ENCODE measurements at regions not wholly inside any gene's neighbourhood (a gene's known extent, or its start where the extent isn't known, plus 50 kb on each side); places are given as distances from the start of the nearest gene placed in this dataset.

- Histone ChIP-seq H3K27ac (ENCODE audit: low read length) (no peak overlapping the region), H3K9ac (ENCODE audit: low read length in 2 of 2) (no peak overlapping the region), H3K36me3 (ENCODE audit: control insufficient read depth in 2 of 2, insufficient read depth in 2 of 2, low read length in 2 of 2) (no peaks in the 10 kb centered on the region), H3K27me3 (ENCODE audit: control insufficient read depth in 1 of 2, insufficient read depth in 2 of 2, low read length in 2 of 2) (peaks cover 0 to 2% of the 10 kb centered on the region in 2 donors), H3K4me1 (ENCODE audit: control insufficient read depth, insufficient read depth, low read length) (no peaks in the 10 kb centered on the region), H3K9me3 (ENCODE audit: control insufficient read depth in 2 of 2, low read length in 2 of 2) (no peaks in the 10 kb centered on the region), H3K4me3 (ENCODE audit: low read length in 2 of 2) (no peak overlapping the region)
These were observed 106.0 kb downstream of the CYP26B1 start for GRCh38 chr2:72041638-72042111.

GRCh38 chr2:72040629-72041571 is 106.8 kb downstream of the CYP26B1 start:
- H3K36me3 ChIP-seq (ENCODE audit: control insufficient read depth in 2 of 2, insufficient read depth in 2 of 2, low read length in 2 of 2): no peaks in the 10 kb centered on the region
- H3K27me3 ChIP-seq (ENCODE audit: control insufficient read depth in 1 of 2, insufficient read depth in 2 of 2, low read length in 2 of 2): peaks cover 0 to 2% of the 10 kb centered on the region in 2 donors
- H3K27ac ChIP-seq (ENCODE audit: low read length): no peak overlapping the region
- no peaks in the 10 kb centered on the region for H3K4me1 ChIP-seq (ENCODE audit: control insufficient read depth, insufficient read depth, low read length)
- no peak overlapping the region for H3K4me3 ChIP-seq (ENCODE audit: low read length in 2 of 2)
- no peaks in the 10 kb centered on the region for H3K9me3 ChIP-seq (ENCODE audit: control insufficient read depth in 2 of 2, low read length in 2 of 2)
- no peak overlapping the region for H3K9ac ChIP-seq (ENCODE audit: low read length in 2 of 2)

- Histone ChIP-seq H3K36me3 (ENCODE audit: control insufficient read depth in 2 of 2, insufficient read depth in 2 of 2, low read length in 2 of 2) (no peaks in the 10 kb centered on the region), H3K4me1 (ENCODE audit: control insufficient read depth, insufficient read depth, low read length) (no peaks in the 10 kb centered on the region), H3K9ac (ENCODE audit: low read length in 2 of 2) (no peak overlapping the region), H3K27me3 (ENCODE audit: control insufficient read depth in 1 of 2, insufficient read depth in 2 of 2, low read length in 2 of 2) (peaks cover 0 to 2% of the 10 kb centered on the region in 2 donors), H3K27ac (ENCODE audit: low read length) (no peak overlapping the region), H3K9me3 (ENCODE audit: control insufficient read depth in 2 of 2, low read length in 2 of 2) (no peaks in the 10 kb centered on the region), H3K4me3 (ENCODE audit: low read length in 2 of 2) (no peak overlapping the region)
These were observed 109.1 kb downstream of the CYP26B1 start for GRCh38 chr2:72038524-72038923.

GRCh38 chr2:72037261-72037666 is 110.4 kb downstream of the CYP26B1 start:
- no peaks in the 10 kb centered on the region for H3K9me3 ChIP-seq (ENCODE audit: control insufficient read depth in 2 of 2, low read length in 2 of 2)
- H3K27me3 ChIP-seq (ENCODE audit: control insufficient read depth in 1 of 2, insufficient read depth in 2 of 2, low read length in 2 of 2): peaks cover 0 to 2% of the 10 kb centered on the region in 2 donors
- H3K4me3 ChIP-seq (ENCODE audit: low read length in 2 of 2): no peak overlapping the region
- H3K4me1 ChIP-seq (ENCODE audit: control insufficient read depth, insufficient read depth, low read length): peaks cover 2% of the 10 kb centered on the region
- H3K27ac ChIP-seq (ENCODE audit: low read length): no peak overlapping the region
- H3K9ac ChIP-seq (ENCODE audit: low read length in 2 of 2): no peak overlapping the region
- no peaks in the 10 kb centered on the region for H3K36me3 ChIP-seq (ENCODE audit: control insufficient read depth in 2 of 2, insufficient read depth in 2 of 2, low read length in 2 of 2)

- no peak overlapping the region for H3K27ac ChIP-seq (ENCODE audit: low read length)
- H3K9ac ChIP-seq (ENCODE audit: low read length in 2 of 2): no peak overlapping the region
- H3K4me1 ChIP-seq (ENCODE audit: control insufficient read depth, insufficient read depth, low read length): peaks cover 2% of the 10 kb centered on the region
These were observed 111.1 kb downstream of the CYP26B1 start for GRCh38 chr2:72036595-72036994.

GRCh38 chr2:72036173-72036545 is 111.5 kb downstream of the CYP26B1 start:
- H3K4me1 ChIP-seq (ENCODE audit: control insufficient read depth, insufficient read depth, low read length): peaks cover 2% of the 10 kb centered on the region
- peaks cover 0 to 2% of the 10 kb centered on the region in 2 donors for H3K27me3 ChIP-seq (ENCODE audit: control insufficient read depth in 1 of 2, insufficient read depth in 2 of 2, low read length in 2 of 2)
- no peak overlapping the region for H3K27ac ChIP-seq (ENCODE audit: low read length)
- no peak overlapping the region for H3K9ac ChIP-seq (ENCODE audit: low read length in 2 of 2)
- H3K9me3 ChIP-seq (ENCODE audit: control insufficient read depth in 2 of 2, low read length in 2 of 2): no peaks in the 10 kb centered on the region
- no peaks in the 10 kb centered on the region for H3K36me3 ChIP-seq (ENCODE audit: control insufficient read depth in 2 of 2, insufficient read depth in 2 of 2, low read length in 2 of 2)
- H3K4me3 ChIP-seq (ENCODE audit: low read length in 2 of 2): no peak overlapping the region

More at GRCh38 chr2:72036595-72036994, 111.1 kb downstream of the CYP26B1 start:
- Histone ChIP-seq H3K4me3 (ENCODE audit: low read length in 2 of 2) (no peak overlapping the region), H3K36me3 (ENCODE audit: control insufficient read depth in 2 of 2, insufficient read depth in 2 of 2, low read length in 2 of 2) (no peaks in the 10 kb centered on the region), H3K27me3 (ENCODE audit: control insufficient read depth in 1 of 2, insufficient read depth in 2 of 2, low read length in 2 of 2) (peaks cover 0 to 2% of the 10 kb centered on the region in 2 donors), H3K9me3 (ENCODE audit: control insufficient read depth in 2 of 2, low read length in 2 of 2) (no peaks in the 10 kb centered on the region)

GRCh38 chr2:72035518-72036172 is 112.0 kb downstream of the CYP26B1 start:
- Histone ChIP-seq H3K4me3 (ENCODE audit: low read length in 2 of 2) (no peak overlapping the region), H3K9ac (ENCODE audit: low read length in 2 of 2) (no peak overlapping the region), H3K27ac (ENCODE audit: low read length) (no peak overlapping the region), H3K27me3 (ENCODE audit: control insufficient read depth in 1 of 2, insufficient read depth in 2 of 2, low read length in 2 of 2) (peaks cover 0 to 2% of the 10 kb centered on the region in 2 donors), H3K9me3 (ENCODE audit: control insufficient read depth in 2 of 2, low read length in 2 of 2) (no peaks in the 10 kb centered on the region), H3K4me1 (ENCODE audit: control insufficient read depth, insufficient read depth, low read length) (peaks cover 2% of the 10 kb centered on the region), H3K36me3 (ENCODE audit: control insufficient read depth in 2 of 2, insufficient read depth in 2 of 2, low read length in 2 of 2) (no peaks in the 10 kb centered on the region)

GRCh38 chr2:72034353-72035095 is 113.1 kb downstream of the CYP26B1 start:
- no peak overlapping the region for H3K4me3 ChIP-seq (ENCODE audit: low read length in 2 of 2)
- peaks cover 2% of the 10 kb centered on the region for H3K4me1 ChIP-seq (ENCODE audit: control insufficient read depth, insufficient read depth, low read length)
- H3K36me3 ChIP-seq (ENCODE audit: control insufficient read depth in 2 of 2, insufficient read depth in 2 of 2, low read length in 2 of 2): no peaks in the 10 kb centered on the region

GRCh38 chr2:72033636-72034035 is 114.0 kb downstream of the CYP26B1 start:
- no peak overlapping the region for H3K4me3 ChIP-seq (ENCODE audit: low read length in 2 of 2)

More at GRCh38 chr2:72034353-72035095, 113.1 kb downstream of the CYP26B1 start:
- Histone ChIP-seq H3K9ac (ENCODE audit: low read length in 2 of 2) (no peak overlapping the region), H3K27ac (ENCODE audit: low read length) (no peak overlapping the region), H3K27me3 (ENCODE audit: control insufficient read depth in 1 of 2, insufficient read depth in 2 of 2, low read length in 2 of 2) (peaks cover 0 to 2% of the 10 kb centered on the region in 2 donors), H3K9me3 (ENCODE audit: control insufficient read depth in 2 of 2, low read length in 2 of 2) (no peaks in the 10 kb centered on the region)

GRCh38 chr2:72032481-72033041 is 115.1 kb downstream of the CYP26B1 start:
- Histone ChIP-seq H3K27me3 (ENCODE audit: control insufficient read depth in 1 of 2, insufficient read depth in 2 of 2, low read length in 2 of 2) (peaks cover 0 to 2% of the 10 kb centered on the region in 2 donors), H3K4me3 (ENCODE audit: low read length in 2 of 2) (no peak overlapping the region), H3K36me3 (ENCODE audit: control insufficient read depth in 2 of 2, insufficient read depth in 2 of 2, low read length in 2 of 2) (no peaks in the 10 kb centered on the region), H3K9me3 (ENCODE audit: control insufficient read depth in 2 of 2, low read length in 2 of 2) (no peaks in the 10 kb centered on the region), H3K27ac (ENCODE audit: low read length) (no peak overlapping the region), H3K4me1 (ENCODE audit: control insufficient read depth, insufficient read depth, low read length) (peaks cover 2% of the 10 kb centered on the region), H3K9ac (ENCODE audit: low read length in 2 of 2) (no peak overlapping the region)

More at GRCh38 chr2:72033636-72034035, 114.0 kb downstream of the CYP26B1 start:
- no peak overlapping the region for H3K9ac ChIP-seq (ENCODE audit: low read length in 2 of 2)
- H3K27ac ChIP-seq (ENCODE audit: low read length): no peak overlapping the region
- H3K9me3 ChIP-seq (ENCODE audit: control insufficient read depth in 2 of 2, low read length in 2 of 2): no peaks in the 10 kb centered on the region
- peaks cover 2% of the 10 kb centered on the region for H3K4me1 ChIP-seq (ENCODE audit: control insufficient read depth, insufficient read depth, low read length)
- peaks cover 0 to 2% of the 10 kb centered on the region in 2 donors for H3K27me3 ChIP-seq (ENCODE audit: control insufficient read depth in 1 of 2, insufficient read depth in 2 of 2, low read length in 2 of 2)
- no peaks in the 10 kb centered on the region for H3K36me3 ChIP-seq (ENCODE audit: control insufficient read depth in 2 of 2, insufficient read depth in 2 of 2, low read length in 2 of 2)
